ENCODE measurements at regions not wholly inside any gene's neighbourhood (a gene's known extent, or its start where the extent isn't known, plus 50 kb on each side); places are given as distances from the start of the nearest gene placed in this dataset.

DNA sequence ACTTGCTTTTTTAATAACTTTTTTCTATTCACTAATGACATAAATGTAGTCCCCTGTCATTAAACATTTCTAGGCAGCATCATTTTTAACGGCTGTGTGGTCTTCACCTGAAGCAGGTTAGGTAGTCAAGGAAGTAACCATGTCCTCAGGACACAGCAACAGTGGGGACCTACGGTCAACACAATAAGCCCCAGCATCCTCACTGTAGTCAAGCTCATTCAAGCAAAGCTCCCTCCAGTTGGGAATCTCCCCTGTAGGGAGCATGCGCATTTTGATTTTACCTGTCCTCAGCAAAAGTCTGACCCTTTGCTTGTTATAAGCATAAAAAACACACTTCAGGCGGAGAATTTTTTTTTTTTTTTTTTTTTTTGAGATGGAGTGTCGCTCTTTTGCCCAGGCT, 151.4 kb downstream of the SHQ1 start:
- Histone ChIP-seq H2BK15ac (ENCODE audit: low read depth, low read length) (no peak overlapping the region), H3K18ac (ENCODE audit: insufficient read length, low read depth, low read length) (no peak overlapping the region), H3T11ph (ENCODE audit: low read length) (no peak overlapping the region), H3K23ac (ENCODE audit: insufficient read length, low read depth, low read length) (no peak overlapping the region), H2AK5ac (ENCODE audit: insufficient read length, low read length) (no peak overlapping the region), H4K91ac (ENCODE audit: insufficient read length, low read depth, low read length) (no peak overlapping the region), H3K27ac (ENCODE audit: insufficient read length, low read depth, low read length) (no peak overlapping the region), H3K4ac (ENCODE audit: low read depth, low read length) (no peak overlapping the region), H4K8ac (replicated peaks; ENCODE audit: insufficient read length, low read depth, low read length) (no peak overlapping the region), H2BK120ac (ENCODE audit: low read depth, low read length, poor library complexity, severe bottlenecking) (no peak overlapping the region), H3K23me2 (ENCODE audit: insufficient read length, low read depth, low read length, poor library complexity, severe bottlenecking) (no peaks in the 10 kb centered on the region), H4K20me1 (ENCODE audit: control insufficient read depth, insufficient read depth, insufficient read length) (no peaks in the 10 kb centered on the region), H3K79me1 (ENCODE audit: insufficient read depth, low read depth, low read length, poor library complexity, severe bottlenecking) (no peaks in the 10 kb centered on the region), H2BK5ac (ENCODE audit: insufficient read length, low read length) (no peak overlapping the region), H3K27me3 (ENCODE audit: insufficient read depth, low read length) (no peaks in the 10 kb centered on the region), H2BK12ac (ENCODE audit: insufficient read length, low read depth, low read length) (no peak overlapping the region), H3K79me2 (ENCODE audit: insufficient read depth, low read length) (no peaks in the 10 kb centered on the region), H2BK20ac (ENCODE audit: low read depth, low read length, poor library complexity, severe bottlenecking) (no peak overlapping the region), H3K4me2 (ENCODE audit: insufficient read depth, insufficient read length, low read length) (no peak overlapping the region), H3K9ac (ENCODE audit: extremely low read depth, insufficient read length, low read length) (no peak overlapping the region), H4K5ac (ENCODE audit: insufficient read length, low read depth, low read length) (no peak overlapping the region), H3K4me1 (ENCODE audit: insufficient read depth, low read length) (peaks cover 5% of the 10 kb centered on the region; the same call in 1 of the 2 replicates), H3K9me3 (ENCODE audit: control insufficient read depth, low read depth, low read length) (no peaks in the 10 kb centered on the region), H3K56ac (ENCODE audit: insufficient read length, low read depth, low read length) (no peak overlapping the region), H2AFZ (ENCODE audit: low read length) (no peak overlapping the region), H3K14ac (ENCODE audit: insufficient read depth, low read length) (no peak overlapping the region)
- TF ChIP-seq, protein P1, sequence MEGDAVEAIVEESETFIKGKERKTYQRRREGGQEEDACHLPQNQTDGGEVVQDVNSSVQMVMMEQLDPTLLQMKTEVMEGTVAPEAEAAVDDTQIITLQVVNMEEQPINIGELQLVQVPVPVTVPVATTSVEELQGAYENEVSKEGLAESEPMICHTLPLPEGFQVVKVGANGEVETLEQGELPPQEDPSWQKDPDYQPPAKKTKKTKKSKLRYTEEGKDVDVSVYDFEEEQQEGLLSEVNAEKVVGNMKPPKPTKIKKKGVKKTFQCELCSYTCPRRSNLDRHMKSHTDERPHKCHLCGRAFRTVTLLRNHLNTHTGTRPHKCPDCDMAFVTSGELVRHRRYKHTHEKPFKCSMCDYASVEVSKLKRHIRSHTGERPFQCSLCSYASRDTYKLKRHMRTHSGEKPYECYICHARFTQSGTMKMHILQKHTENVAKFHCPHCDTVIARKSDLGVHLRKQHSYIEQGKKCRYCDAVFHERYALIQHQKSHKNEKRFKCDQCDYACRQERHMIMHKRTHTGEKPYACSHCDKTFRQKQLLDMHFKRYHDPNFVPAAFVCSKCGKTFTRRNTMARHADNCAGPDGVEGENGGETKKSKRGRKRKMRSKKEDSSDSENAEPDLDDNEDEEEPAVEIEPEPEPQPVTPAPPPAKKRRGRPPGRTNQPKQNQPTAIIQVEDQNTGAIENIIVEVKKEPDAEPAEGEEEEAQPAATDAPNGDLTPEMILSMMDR (conservative IDR thresholded peaks at IDR 0.05), result no peak
- Mint-ChIP-seq H3K4me1 (peaks cover 33 to 42% of the 10 kb centered on the region in 2 experiments), H3K9me3 (no peaks in the 10 kb centered on the region), H3K4me3 (no peak overlapping the region), H3K27me3 (ENCODE audit: low read depth) (no peaks in the 10 kb centered on the region; the same call in 1 of the 2 replicates), H3K27ac (no peak overlapping the region), H3K36me3 (ENCODE audit: insufficient read depth in 1 of 3, low read depth in 3 of 3) (no peaks in the 10 kb centered on the region)
- peak; percentile 43 for DNase-seq
- WGBS (ENCODE audit: extremely low coverage, insufficient read length, low lambda C conversion rate), result no CpG with 5 or more reads among the region's 5 CpGs

Measured in H9 (cell line).